HEK293T (cell line): ENCODE measurements at regions not wholly inside any gene's neighbourhood (a gene's known extent, or its start where the extent isn't known, plus 50 kb on each side); places are given as distances from the start of the nearest gene placed in this dataset.

Experiments used
- FOXA1 ChIP-seq: fragments of 450-650 bp; IDR thresholded peaks from 2 replicates; pipeline ENCODE4 v1.6.1; 2016; ENCODE audit warnings: mild to moderate bottlenecking
- NFRKB ChIP-seq: fragments of 450-650 bp; IDR thresholded peaks from 2 replicates; pipeline ENCODE4 v1.6.1; 2016; ENCODE audit warnings: mild to moderate bottlenecking, moderate library complexity

DNA sequence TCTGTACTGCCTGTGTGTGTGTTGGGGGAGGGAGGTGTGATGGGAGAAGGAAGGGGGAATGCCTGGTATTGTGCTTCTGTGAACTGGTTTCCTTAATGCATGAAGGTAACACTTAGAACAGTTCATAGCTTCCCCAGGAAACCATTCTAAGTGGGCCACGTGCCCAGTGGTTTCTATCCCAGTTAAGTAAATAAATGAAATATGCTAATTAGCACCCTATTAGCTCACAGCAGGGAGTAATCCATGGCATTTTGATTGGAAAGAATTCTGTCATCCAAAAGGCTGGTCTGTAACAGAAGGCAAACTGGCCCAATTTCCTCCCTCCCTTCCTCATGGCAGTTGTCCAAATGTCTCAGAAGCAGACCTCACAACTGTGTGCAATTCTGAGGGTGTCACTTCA lies 199.3 kb downstream of the TTLL7 start:
- no peak for TF ChIP-seq FOXA1
- no peak for TF ChIP-seq NFRKB
